Right lobe of liver (tissue), 6 donors: ENCODE measurements at regions not wholly inside any gene's neighbourhood (a gene's known extent, or its start where the extent isn't known, plus 50 kb on each side); places are given as distances from the start of the nearest gene placed in this dataset.
"Not testable (repeated sequence)": the region's sequence is repeated elsewhere in the genome, so short reads cannot be mapped to it uniquely, and the experiment has no call there.

Experiments used
- ATAC-seq, 4 donors: fragments of 200-7000 bp; cut with Tn5 transposase; one replicate each; pipeline ENCODE4 v1.9.1; 2020; ENCODE audit warnings: mild to moderate bottlenecking in 4 of 4, moderate library complexity in 4 of 4
- DNase-seq, 3 donors: peaks; one replicate each; pipeline ENCODE4 v3.0.0-alpha.2; 2020
- H3K27ac ChIP-seq, 3 donors: fragments of 200-600 bp; one replicate each; pipeline ENCODE4 v1.8.0; 2022
- H3K27me3 ChIP-seq, 2 donors: fragments of 200-600 bp; one replicate each; pipeline ENCODE4 v1.8.0; 2022
- H3K36me3 ChIP-seq, 4 donors: fragments of 200-600 bp; sonication (generic) in 1 of 4; one replicate each; pipeline versions ENCODE4 v1.5.1 to v1.8.0; 2017 to 2022; ENCODE audit warnings: control low read depth in 1 of 4
- H3K4me1 ChIP-seq, 4 donors: fragments of 200-600 bp; sonication (generic) in 1 of 4; one replicate each; pipeline versions ENCODE4 v1.5.1 to v1.8.0; 2017 to 2022; ENCODE audit warnings: control low read depth in 1 of 4
- H3K4me3 ChIP-seq, 3 donors: fragments of 200-600 bp; one replicate each; pipeline ENCODE4 v1.8.0; 2022
- H3K9me3 ChIP-seq, 4 donors: fragments of 200-600 bp; sonication (generic) in 1 of 4; one replicate each; pipeline versions ENCODE4 v1.5.1 to v1.8.0; 2017 to 2022; ENCODE audit warnings: control low read depth in 1 of 4
- POLR2A ChIP-seq: fragments of 450-650 bp; IDR thresholded peaks from one replicate; pipeline ENCODE4 v1.6.1; 2017; ENCODE audit warnings: antibody characterized with exemption, mild to moderate bottlenecking
- WGBS: methylation state at CpG from one replicate; pipeline ENCODE4 v1.1.6; 2018; ENCODE audit warnings: low coverage, low lambda C conversion rate; ENCODE audit not compliant: insufficient coverage; ENCODE audit errors: missing lambda C conversion rate; 5-methylcytosine and 5-hydroxymethylcytosine counted together
- intact Hi-C, 2 donors: fragments of 100-400 bp; cut with DNase I; formaldehyde crosslinking; loops; one replicate each; pipeline versions ENCODE4 v1.11.2 to v1.14.1; 2022
- TF ChIP-seq, protein P1 (sequence below), 4 donors: fragments of 200-600 bp in 3 of 4; fragments of 450-650 bp in 1 of 4; IDR thresholded peaks; one replicate each; pipeline versions ENCODE4 v1.5.1 to v1.8.0; 2016 to 2022; ENCODE audit warnings: antibody characterized with exemption in 4 of 4, mild to moderate bottlenecking in 2 of 4
- donor health status: DM: no; HTN: yes; CAD: no.
- donor health status: DM: no; HTN: no; CAD: no.
- donor health status: DM: no; HTN: no; CAD: no.
- donor health status: DM: no; HTN: yes; CAD: no.
- donor health status: DM: no; HTN: yes; CAD: no.

DNA sequence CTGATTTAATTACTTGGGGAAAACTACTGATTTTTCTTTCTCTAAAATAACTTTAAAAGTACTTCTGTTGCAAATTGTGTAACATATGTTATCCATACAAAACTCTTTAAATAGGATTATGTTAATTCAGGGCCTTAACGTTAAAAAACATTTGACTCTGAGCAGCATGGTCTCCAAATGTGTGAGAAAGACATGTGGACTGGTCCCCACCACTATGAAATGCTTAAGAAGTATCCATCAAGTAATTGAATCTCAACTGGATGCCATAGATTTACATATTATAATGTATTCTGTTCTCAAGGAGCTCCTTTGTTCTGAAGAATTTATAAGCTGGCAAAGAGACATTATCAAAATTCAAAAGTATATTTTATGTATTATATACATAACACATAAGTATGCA, 130.8 kb upstream of the HEY2 start:
- Histone ChIP-seq H3K4me3 (no peak overlapping the region), H3K4me1 (no peaks in the 10 kb centered on the region), H3K27me3 (no peaks in the 10 kb centered on the region), H3K36me3 (no peaks in the 10 kb centered on the region), H3K27ac (no peak overlapping the region), H3K9me3 (no peaks in the 10 kb centered on the region)
- ATAC-seq (no peak), DNase-seq (no peak)
- WGBS: 26% methylated on average over 1 of the region's 1 CpG
- intact Hi-C loops: no loop called here
- TF ChIP-seq, protein P1, sequence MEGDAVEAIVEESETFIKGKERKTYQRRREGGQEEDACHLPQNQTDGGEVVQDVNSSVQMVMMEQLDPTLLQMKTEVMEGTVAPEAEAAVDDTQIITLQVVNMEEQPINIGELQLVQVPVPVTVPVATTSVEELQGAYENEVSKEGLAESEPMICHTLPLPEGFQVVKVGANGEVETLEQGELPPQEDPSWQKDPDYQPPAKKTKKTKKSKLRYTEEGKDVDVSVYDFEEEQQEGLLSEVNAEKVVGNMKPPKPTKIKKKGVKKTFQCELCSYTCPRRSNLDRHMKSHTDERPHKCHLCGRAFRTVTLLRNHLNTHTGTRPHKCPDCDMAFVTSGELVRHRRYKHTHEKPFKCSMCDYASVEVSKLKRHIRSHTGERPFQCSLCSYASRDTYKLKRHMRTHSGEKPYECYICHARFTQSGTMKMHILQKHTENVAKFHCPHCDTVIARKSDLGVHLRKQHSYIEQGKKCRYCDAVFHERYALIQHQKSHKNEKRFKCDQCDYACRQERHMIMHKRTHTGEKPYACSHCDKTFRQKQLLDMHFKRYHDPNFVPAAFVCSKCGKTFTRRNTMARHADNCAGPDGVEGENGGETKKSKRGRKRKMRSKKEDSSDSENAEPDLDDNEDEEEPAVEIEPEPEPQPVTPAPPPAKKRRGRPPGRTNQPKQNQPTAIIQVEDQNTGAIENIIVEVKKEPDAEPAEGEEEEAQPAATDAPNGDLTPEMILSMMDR (IDR thresholded peaks at IDR 0.05): no peak
- no peak for TF ChIP-seq POLR2A

DNA sequence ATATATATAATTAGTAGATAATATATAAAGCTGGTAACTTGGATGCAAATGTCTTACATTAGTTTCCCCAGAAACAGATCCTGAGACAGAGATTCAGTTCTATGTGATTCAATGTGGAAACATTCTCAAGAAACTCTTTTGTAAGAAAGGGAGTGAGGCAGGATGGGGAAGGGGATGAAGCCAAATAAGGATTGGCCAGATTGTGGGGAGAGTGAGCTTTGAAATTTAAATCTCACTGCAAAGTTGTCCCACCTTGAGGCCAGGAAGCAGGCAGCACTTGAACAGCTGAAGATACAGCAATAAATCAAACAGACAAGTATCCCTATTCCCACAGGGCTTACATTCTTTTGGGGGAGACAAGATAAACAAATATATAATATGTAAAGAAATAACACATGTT, 126.3 kb upstream of the HEY2 start:
- intact Hi-C loops: no loop called here
- H3K36me3 ChIP-seq: no peaks in the 10 kb centered on the region
- H3K9me3 ChIP-seq: no peaks in the 10 kb centered on the region
- no peak overlapping the region for H3K4me3 ChIP-seq
- ATAC-seq (no peak), DNase-seq (no peak)
- H3K27ac ChIP-seq: no peak overlapping the region
- no peaks in the 10 kb centered on the region for H3K27me3 ChIP-seq
- no peaks in the 10 kb centered on the region for H3K4me1 ChIP-seq
- TF ChIP-seq POLR2A: no peak
- TF ChIP-seq, protein P1 (IDR thresholded peaks at IDR 0.05): no peak

DNA sequence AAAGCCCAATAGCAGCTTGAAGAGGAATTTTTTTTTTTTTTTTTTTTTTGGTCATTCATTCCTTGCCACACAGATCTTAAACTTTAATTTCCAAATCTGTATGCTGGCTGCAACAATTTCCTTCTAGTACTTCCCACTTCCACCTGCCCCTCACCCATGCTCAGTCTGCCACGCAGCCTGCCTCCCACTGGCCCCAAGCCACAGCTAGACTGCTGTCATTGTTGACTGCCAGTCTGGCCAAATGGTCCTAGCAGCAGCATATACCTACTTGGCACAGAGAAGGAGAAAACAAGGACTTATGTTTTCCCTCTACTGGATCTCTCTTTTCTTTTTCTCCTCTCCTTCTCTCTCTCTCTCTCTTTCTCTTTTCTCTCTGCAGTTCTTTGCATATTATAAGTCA, 118.3 kb upstream of the HEY2 start:
- Histone ChIP-seq H3K9me3 (no peaks in the 10 kb centered on the region), H3K27ac (no peak overlapping the region), H3K36me3 (no peaks in the 10 kb centered on the region), H3K4me1 (no peaks in the 10 kb centered on the region), H3K27me3 (no peaks in the 10 kb centered on the region), H3K4me3 (no peak overlapping the region)
- TF ChIP-seq, protein P1 (IDR thresholded peaks at IDR 0.05): no peak
- TF ChIP-seq POLR2A: no peak
- intact Hi-C loops: no loop called here
- DNase-seq: no peak
- ATAC-seq: no peak
- WGBS: 38% methylated on average over 1 of the region's 1 CpG

DNA sequence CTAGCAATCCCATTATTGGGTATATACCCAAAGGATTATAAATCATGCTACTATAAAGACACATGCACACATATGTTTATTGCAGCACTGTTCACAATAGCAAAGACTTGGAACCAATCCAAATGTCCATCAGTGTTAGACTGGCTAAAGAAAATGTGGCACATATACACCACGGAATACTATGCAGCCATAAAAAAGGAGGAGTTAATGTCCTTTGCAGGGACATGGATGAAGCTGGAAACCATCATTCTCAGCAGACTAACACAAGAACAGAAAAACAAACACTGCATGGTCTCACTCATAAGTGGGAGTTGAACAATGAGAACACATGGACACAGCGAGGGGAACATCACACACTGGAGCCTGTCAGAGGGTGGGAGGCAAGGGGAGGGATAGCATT, 113.4 kb upstream of the HEY2 start:
- H3K9me3 ChIP-seq, H3K36me3 ChIP-seq, ATAC-seq, H3K4me1 ChIP-seq, H3K4me3 ChIP-seq, H3K27ac ChIP-seq, H3K27me3 ChIP-seq, intact Hi-C loops, DNase-seq: not testable (repeated sequence)
- WGBS: 75% methylated on average over 1 of the region's 2 CpGs

DNA sequence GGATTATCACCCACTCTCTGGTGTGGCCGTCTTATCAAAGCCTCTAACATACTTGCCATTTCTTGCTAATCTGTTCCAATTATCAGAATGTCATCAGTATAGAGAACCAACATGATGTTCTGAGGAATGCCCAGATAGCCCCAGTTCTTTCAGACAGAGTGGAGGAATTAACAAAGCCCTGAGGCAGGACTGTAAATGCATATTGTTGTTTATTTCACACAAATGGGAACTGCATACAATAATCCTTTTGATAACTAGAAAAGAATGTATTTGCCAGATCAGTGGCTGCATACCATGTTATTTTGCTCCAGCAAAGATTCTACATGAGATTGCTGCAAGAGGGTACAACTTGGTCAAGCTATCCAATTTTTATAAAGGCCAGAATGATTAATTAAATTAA, 112.8 kb upstream of the HEY2 start:
- Histone ChIP-seq H3K9me3 (no peaks in the 10 kb centered on the region), H3K36me3 (no peaks in the 10 kb centered on the region), H3K4me3 (no peak overlapping the region), H3K27ac (no peak overlapping the region), H3K4me1 (no peaks in the 10 kb centered on the region), H3K27me3 (no peaks in the 10 kb centered on the region)
- no peak for ATAC-seq
- TF ChIP-seq POLR2A: no peak
- TF ChIP-seq, protein P1 (IDR thresholded peaks at IDR 0.05): no peak
- 100% methylated on average over 1 of the region's 1 CpG for WGBS
- no peak for DNase-seq
- intact Hi-C loops: no loop called here
